GM12865 (cell line): ENCODE measurements at regions not wholly inside any gene's neighbourhood (a gene's known extent, or its start where the extent isn't known, plus 50 kb on each side); places are given as distances from the start of the nearest gene placed in this dataset.
"Not testable (repeated sequence)": the region's sequence is repeated elsewhere in the genome, so short reads cannot be mapped to it uniquely, and the experiment has no call there.

Experiments
- DNase-seq: peaks from one replicate; pipeline ENCODE4 v3.0.0; 2010; ENCODE audit warnings: low read depth
- H3K4me3 ChIP-seq: 2 replicates; pipeline ENCODE4 v1.5.1; 2011; ENCODE audit warnings: mild to moderate bottlenecking, low read depth, low read length, control low read depth
- CTCF ChIP-seq: IDR thresholded peaks from 2 replicates; pipeline ENCODE4 v1.5.1; 2011; ENCODE audit warnings: low read length, control low read depth, low read depth, inconsistent platforms; ENCODE audit not compliant: insufficient read depth; ENCODE audit errors: missing control alignments

DNA sequence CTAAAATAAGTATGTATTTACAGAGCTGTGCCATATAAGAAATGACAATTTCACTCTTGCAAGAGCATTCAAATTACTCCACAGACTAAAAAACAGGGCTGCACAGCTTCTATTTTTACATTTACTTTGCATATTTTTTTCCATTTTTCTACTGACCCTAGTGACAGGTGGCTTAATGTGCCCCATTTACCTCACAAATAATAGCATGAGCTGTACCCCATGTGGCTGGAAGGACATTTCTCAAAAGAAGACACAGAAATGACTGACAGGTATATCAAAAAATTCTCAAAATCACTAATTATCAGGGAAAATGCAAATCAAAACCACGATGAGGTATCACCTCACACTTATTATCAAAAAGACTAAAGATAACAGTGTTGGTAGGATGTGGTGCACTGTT is 1128.6 kb downstream of the SLC16A7 start:
- no peak overlapping the region for H3K4me3 ChIP-seq
- DNase-seq = peak; percentile 6
- no peak for TF ChIP-seq CTCF

- no peak for TF ChIP-seq CTCF
- H3K4me3 ChIP-seq = no peak overlapping the region
- peak; percentile 0 for DNase-seq
Observed at GRCh38 chr12:60724984-60725383, 1129.2 kb downstream of the SLC16A7 start.

DNA sequence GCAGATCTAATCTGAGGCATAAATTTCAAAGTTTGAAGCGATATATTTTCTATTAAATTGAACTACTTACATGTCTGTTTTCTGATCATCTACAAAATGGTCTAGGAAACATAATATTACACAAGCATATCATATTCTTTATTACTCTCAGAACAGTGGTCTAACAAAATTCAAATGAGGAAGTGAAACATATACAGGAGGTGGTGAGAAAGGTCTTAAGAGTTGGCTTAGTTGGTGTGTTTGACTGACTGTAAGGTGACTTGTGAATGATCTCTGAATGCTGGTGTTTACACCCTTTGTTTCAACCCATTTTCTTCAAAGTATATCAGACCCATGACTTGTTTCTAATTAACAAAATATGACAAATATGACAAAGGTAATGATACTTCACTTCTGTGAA is 1156.8 kb downstream of the SLC16A7 start:
- peak; percentile 6 for DNase-seq
- no peak for TF ChIP-seq CTCF
- no peak overlapping the region for H3K4me3 ChIP-seq

GRCh38 chr12:60758224-60758623 is 1162.4 kb downstream of the SLC16A7 start:
- no peak for TF ChIP-seq CTCF
- no peak for DNase-seq

DNA sequence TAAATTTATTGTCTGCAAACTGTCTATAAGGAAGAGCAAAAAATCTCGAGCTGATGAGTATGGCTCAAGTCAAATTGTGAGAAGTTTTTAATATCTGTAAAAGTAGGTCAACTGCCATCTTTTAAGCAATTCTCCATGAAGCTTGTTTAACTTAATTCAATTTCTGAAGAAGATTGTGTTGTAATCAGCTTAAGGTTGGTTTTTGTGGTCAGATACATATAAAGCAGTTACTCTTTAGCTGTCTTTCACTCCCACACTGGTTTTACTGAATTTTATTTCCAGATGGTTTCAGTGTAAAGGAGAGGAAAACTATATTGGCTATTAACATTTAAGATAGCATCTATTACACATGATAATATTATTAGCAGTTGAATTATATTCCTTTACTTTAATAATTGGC is 1165.1 kb downstream of the SLC16A7 start:
- no peak for DNase-seq
- H3K4me3 ChIP-seq = no peak overlapping the region

More at GRCh38 chr12:60758224-60758623, 1162.4 kb downstream of the SLC16A7 start:
- H3K4me3 ChIP-seq = no peak overlapping the region

GRCh38 chr12:60801166-60801565 is 1205.3 kb downstream of the SLC16A7 start:
- H3K4me3 ChIP-seq, DNase-seq: not testable (repeated sequence)

More for the DNA sequence above, 1165.1 kb downstream of the SLC16A7 start:
- no peak for TF ChIP-seq CTCF

GRCh38 chr12:60803147-60803546 is 1207.3 kb downstream of the SLC16A7 start:
- no peak overlapping the region for H3K4me3 ChIP-seq
- TF ChIP-seq CTCF = no peak
- DNase-seq = no peak

DNA sequence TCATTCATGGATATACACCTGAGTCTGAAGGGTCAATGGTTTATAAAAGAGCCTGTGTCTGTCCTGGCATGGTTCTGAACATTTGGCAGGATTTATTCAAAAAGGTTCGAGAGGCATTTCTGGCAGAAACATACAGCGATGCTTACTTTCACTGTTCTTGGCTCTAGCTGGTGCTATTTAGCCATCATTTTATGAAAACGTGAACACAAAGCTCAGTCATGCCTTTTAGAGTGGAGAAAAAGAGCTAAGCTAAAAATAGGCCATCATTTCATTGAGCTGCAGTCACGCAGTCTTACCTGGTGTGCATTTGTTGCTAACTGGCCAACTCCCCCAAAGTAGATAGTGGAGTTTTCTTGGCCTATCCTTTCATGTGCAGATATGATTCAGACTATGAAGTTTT is 1209.5 kb downstream of the SLC16A7 start:
- DNase-seq = no peak
- no peak overlapping the region for H3K4me3 ChIP-seq
- TF ChIP-seq CTCF = no peak
